Keratinocyte (primary cell): ENCODE measurements at regions not wholly inside any gene's neighbourhood (a gene's known extent, or its start where the extent isn't known, plus 50 kb on each side); places are given as distances from the start of the nearest gene placed in this dataset.

Experiments
- DNase-seq: peaks from one replicate; pipeline ENCODE4 v3.0.0-alpha.2; 2011; ENCODE audit warnings: low read depth, missing footprints, low spot score
- FAIRE-seq: peaks from 2 replicates; lab custom pipeline; 2011; peaks lifted over from hg19 to GRCh38; lab: Jason Lieb, UNC
- H2AFZ ChIP-seq: 2 replicates; pipeline ENCODE4 v1.6.0; 2012; ENCODE audit warnings: low read length, control low read depth, inconsistent platforms; ENCODE audit not compliant: control insufficient read depth
- H3K27ac ChIP-seq: 2 replicates; pipeline ENCODE4 v1.5.1; 2011; ENCODE audit warnings: low read length; ENCODE audit not compliant: control insufficient read depth, insufficient read depth
- H3K27me3 ChIP-seq: 3 replicates; pipeline ENCODE4 v1.6.0; 2011; ENCODE audit warnings: low read length; ENCODE audit not compliant: control insufficient read depth, insufficient read depth; ENCODE audit errors: extremely low read depth
- H3K36me3 ChIP-seq, 2 experiments: 2 replicates in 1 of 2; 3 replicates in 1 of 2; pipeline ENCODE4 v1.5.1; 2011; ENCODE audit warnings: low read length in 2 of 2, mild to moderate bottlenecking in 1 of 2; ENCODE audit not compliant: control insufficient read depth in 2 of 2, insufficient read depth in 2 of 2; ENCODE audit errors: extremely low read depth in 1 of 2
- H3K4me1 ChIP-seq: 3 replicates; pipeline ENCODE4 v1.5.1; 2011; ENCODE audit warnings: low read length; ENCODE audit not compliant: control insufficient read depth, insufficient read depth; ENCODE audit errors: extremely low read depth
- H3K4me2 ChIP-seq: 3 replicates; pipeline ENCODE4 v1.6.0; 2011; ENCODE audit warnings: low read depth, low read length; ENCODE audit not compliant: control insufficient read depth, insufficient read depth; ENCODE audit errors: extremely low read depth
- H3K4me3 ChIP-seq, 3 experiments: fragments of 200-600 bp in 1 of 3; sonication (generic) in 1 of 3; 2 replicates in 2 of 3; 3 replicates in 1 of 3; pipeline ENCODE4 v1.5.1; 2011 to 2016; ENCODE audit warnings: low read length in 3 of 3, mild to moderate bottlenecking in 3 of 3, control low read depth in 2 of 3, inconsistent platforms in 1 of 3, low read depth in 1 of 3, mixed read lengths in 1 of 3, mixed run types in 1 of 3, moderate library complexity in 1 of 3; ENCODE audit not compliant: control insufficient read depth in 2 of 3, insufficient read depth in 2 of 3; ENCODE audit errors: extremely low read depth in 1 of 3
- H3K79me2 ChIP-seq: 2 replicates; pipeline ENCODE4 v1.6.0; 2012; ENCODE audit warnings: low read length; ENCODE audit not compliant: control insufficient read depth, insufficient read depth
- H3K9ac ChIP-seq: 3 replicates; pipeline ENCODE4 v1.6.0; 2011; ENCODE audit warnings: low read length; ENCODE audit not compliant: control insufficient read depth, insufficient read depth; ENCODE audit errors: extremely low read depth
- H3K9me1 ChIP-seq: 3 replicates; pipeline ENCODE4 v1.6.0; 2011; ENCODE audit warnings: low read length; ENCODE audit not compliant: control insufficient read depth, insufficient read depth; ENCODE audit errors: extremely low read depth
- H3K9me3 ChIP-seq: 2 replicates; pipeline ENCODE4 v1.5.1; 2012; ENCODE audit warnings: low read depth, low read length; ENCODE audit not compliant: control insufficient read depth
- H4K20me1 ChIP-seq: 3 replicates; pipeline ENCODE4 v1.6.0; 2011; ENCODE audit warnings: low read length; ENCODE audit not compliant: control insufficient read depth, insufficient read depth; ENCODE audit errors: extremely low read depth
- CTCF ChIP-seq, 3 experiments: IDR thresholded peaks in 1 of 3; conservative IDR thresholded peaks in 1 of 3; optimal IDR thresholded peaks in 1 of 3; 2 replicates in 2 of 3; 3 replicates in 1 of 3; pipeline versions ENCODE3 to v1.5.1; 2011; ENCODE audit warnings: low read length in 3 of 3, mild to moderate bottlenecking in 3 of 3, moderate library complexity in 2 of 3, control low read depth in 1 of 3, inconsistent platforms in 1 of 3; ENCODE audit not compliant: insufficient read depth in 2 of 3; ENCODE audit errors: extremely low read depth in 1 of 3
- EZH2 ChIP-seq: IDR thresholded peaks from one replicate; pipeline ENCODE4 v1.6.1; 2012; ENCODE audit warnings: inconsistent platforms, mild to moderate bottlenecking, low read length, moderate library complexity
- dilution Hi-C: fragments of 300-500 bp; cut with MboI; formaldehyde crosslinking; loops from one replicate; pipeline ENCODE4 v1.7.0; 2020; ENCODE audit warnings: low sequenced_read_pairs; ENCODE audit not compliant: extremely low pct_ligation_motif_present

GRCh38 chr20:22672191-22672590 lies 87.8 kb upstream of the FOXA2 start:
- H3K4me1 ChIP-seq = no peaks in the 10 kb centered on the region
- H3K36me3 ChIP-seq = no peaks in the 10 kb centered on the region
- no peaks in the 10 kb centered on the region for H3K9me3 ChIP-seq
- no peak overlapping the region for H3K27ac ChIP-seq
- H4K20me1 ChIP-seq = no peaks in the 10 kb centered on the region
- no peak for DNase-seq
- TF ChIP-seq EZH2 = no peak
- TF ChIP-seq CTCF (optimal IDR thresholded peaks at IDR 0.05 in 1 of 3, IDR thresholded peaks at IDR 0.05 in 1 of 3, conservative IDR thresholded peaks at IDR 0.05 in 1 of 3; ENCODE audit: extremely low read depth in 1 of 3, insufficient read depth in 2 of 3, low read length in 3 of 3) = no peak
- no peak overlapping the region for H2AFZ ChIP-seq
- FAIRE-seq = no peak
- no peaks in the 10 kb centered on the region for H3K27me3 ChIP-seq
- no peak overlapping the region for H3K4me2 ChIP-seq
- H3K9me1 ChIP-seq = no peaks in the 10 kb centered on the region
- H3K9ac ChIP-seq = no peak overlapping the region
- no peak overlapping the region for H3K4me3 ChIP-seq
- no peaks in the 10 kb centered on the region for H3K79me2 ChIP-seq
- dilution Hi-C loops = no loop called here

- FAIRE-seq = no peak
- no peaks in the 10 kb centered on the region for H3K9me1 ChIP-seq
Measured at GRCh38 chr20:22673467-22673866, 89.1 kb upstream of the FOXA2 start.

More at GRCh38 chr20:22673467-22673866, 89.1 kb upstream of the FOXA2 start:
- no peak for DNase-seq
- H3K79me2 ChIP-seq = no peaks in the 10 kb centered on the region
- TF ChIP-seq EZH2 (no peak), CTCF (optimal IDR thresholded peaks at IDR 0.05 in 1 of 3, IDR thresholded peaks at IDR 0.05 in 1 of 3, conservative IDR thresholded peaks at IDR 0.05 in 1 of 3; ENCODE audit: extremely low read depth in 1 of 3, insufficient read depth in 2 of 3, low read length in 3 of 3) (no peak)
- no peaks in the 10 kb centered on the region for H4K20me1 ChIP-seq
- H3K9me3 ChIP-seq = no peaks in the 10 kb centered on the region
- dilution Hi-C loops = no loop called here
- no peaks in the 10 kb centered on the region for H3K36me3 ChIP-seq
- H3K27me3 ChIP-seq = no peaks in the 10 kb centered on the region
- H3K27ac ChIP-seq = no peak overlapping the region
- H3K9ac ChIP-seq = no peak overlapping the region
- H3K4me3 ChIP-seq = no peak overlapping the region
- no peaks in the 10 kb centered on the region for H3K4me1 ChIP-seq
- no peak overlapping the region for H2AFZ ChIP-seq
- H3K4me2 ChIP-seq = no peak overlapping the region
